Smooth muscle cell (in vitro differentiated cells): ENCODE measurements at regions not wholly inside any gene's neighbourhood (a gene's known extent, or its start where the extent isn't known, plus 50 kb on each side); places are given as distances from the start of the nearest gene placed in this dataset.
A peak's percentile ranks its signal among the peaks of the same experiment; 100 is the strongest.

Experiments used
- DNase-seq: peaks from one replicate; lab custom pipeline; 2025; ENCODE audit not compliant: unreplicated experiment; lab: John Stamatoyannopoulos, UW
- H2AFZ ChIP-seq: fragments of 200-600 bp; sonication (generic); 2 replicates; pipeline ENCODE4 v1.6.0; 2016; ENCODE audit warnings: antibody characterized with exemption, low read depth, mild to moderate bottlenecking
- H3F3A ChIP-seq: fragments of 200-600 bp; sonication (generic); 2 replicates; pipeline ENCODE4 v1.6.0; 2017; ENCODE audit warnings: antibody characterized with exemption, low read depth
- H3K27ac ChIP-seq: fragments of 200-600 bp; sonication (generic); 2 replicates; pipeline ENCODE4 v1.5.1; 2016; ENCODE audit warnings: low read depth, mild to moderate bottlenecking
- H3K27me3 ChIP-seq: fragments of 200-600 bp; sonication (generic); 2 replicates; pipeline ENCODE4 v1.6.1; 2016; ENCODE audit warnings: low read depth, mild to moderate bottlenecking
- H3K36me3 ChIP-seq: fragments of 200-600 bp; sonication (generic); 2 replicates; pipeline ENCODE4 v1.5.1; 2016; ENCODE audit warnings: low read depth
- H3K4me1 ChIP-seq: fragments of 200-600 bp; sonication (generic); 2 replicates; pipeline ENCODE4 v1.5.1; 2016; ENCODE audit warnings: low read depth
- H3K4me2 ChIP-seq: fragments of 200-600 bp; sonication (generic); 2 replicates; pipeline ENCODE4 v1.6.0; 2016; ENCODE audit warnings: mild to moderate bottlenecking
- H3K4me3 ChIP-seq: fragments of 200-600 bp; sonication (generic); 2 replicates; pipeline ENCODE4 v1.5.1; 2016; ENCODE audit warnings: mild to moderate bottlenecking
- H3K79me2 ChIP-seq: fragments of 200-600 bp; sonication (generic); 2 replicates; pipeline ENCODE4 v1.6.0; 2016; ENCODE audit warnings: low read depth, mild to moderate bottlenecking
- H3K9ac ChIP-seq: fragments of 200-600 bp; sonication (generic); 2 replicates; pipeline ENCODE4 v1.6.0; 2016; ENCODE audit warnings: low read depth
- H3K9me3 ChIP-seq: fragments of 200-600 bp; sonication (generic); replicated peaks from 2 replicates; pipeline ENCODE4 v1.5.1; 2016; ENCODE audit warnings: low read depth
- H4K20me1 ChIP-seq: fragments of 200-600 bp; sonication (generic); 2 replicates; pipeline ENCODE4 v1.6.0; 2016; ENCODE audit warnings: low read depth
- CTCF ChIP-seq: fragments of 200-600 bp; sonication (generic); IDR thresholded peaks from 2 replicates; pipeline ENCODE4 v1.5.1; 2017; ENCODE audit warnings: borderline replicate concordance, mild to moderate bottlenecking, antibody characterized with exemption; ENCODE audit not compliant: insufficient read depth, poor library complexity, severe bottlenecking
- whole genome bisulfite sequencing: methylation state at CpG from one replicate; pipeline ENCODE4 v1.1.7; 2016; ENCODE audit warnings: low lambda C conversion rate; 5-methylcytosine and 5-hydroxymethylcytosine counted together

GRCh38 chr4:52312722-52313121 lies 261.6 kb downstream of the SPATA18 start:
- H3F3A ChIP-seq, result no peaks in the 10 kb centered on the region
- 54% methylated on average over 2 of the region's 2 CpGs for WGBS
- no peak overlapping the region for H3K9ac ChIP-seq
- H3K27ac ChIP-seq, result peak overlapping the region; percentile 37
- H2AFZ ChIP-seq, result no peak overlapping the region
- no peak for DNase-seq
- no peak for TF ChIP-seq CTCF
- H3K4me2 ChIP-seq, result no peak overlapping the region
- no peaks in the 10 kb centered on the region for H3K4me1 ChIP-seq
- no peaks in the 10 kb centered on the region for H3K27me3 ChIP-seq
- no peaks in the 10 kb centered on the region for H4K20me1 ChIP-seq
- no peaks in the 10 kb centered on the region for H3K36me3 ChIP-seq
- H3K4me3 ChIP-seq, result no peak overlapping the region
- no peaks in the 10 kb centered on the region for H3K79me2 ChIP-seq
- H3K9me3 ChIP-seq, result no peaks in the 10 kb centered on the region

- Histone ChIP-seq H3K27ac (peak overlapping the region; percentile 68), H4K20me1 (no peaks in the 10 kb centered on the region), H3F3A (no peaks in the 10 kb centered on the region), H3K4me2 (no peak overlapping the region), H3K4me1 (no peaks in the 10 kb centered on the region), H3K4me3 (no peak overlapping the region), H3K9ac (peak overlapping the region; percentile 28), H2AFZ (no peak overlapping the region), H3K79me2 (no peaks in the 10 kb centered on the region), H3K27me3 (no peaks in the 10 kb centered on the region), H3K36me3 (no peaks in the 10 kb centered on the region), H3K9me3 (no peaks in the 10 kb centered on the region)
- no peak for DNase-seq
- WGBS, result 41% methylated on average over 3 of the region's 3 CpGs
- no peak for TF ChIP-seq CTCF
These were observed 266.3 kb downstream of the SPATA18 start for GRCh38 chr4:52317361-52317879.

GRCh38 chr4:52317981-52318380 lies 266.9 kb downstream of the SPATA18 start:
- Histone ChIP-seq H3K27ac (peak overlapping the region; percentile 68), H3K79me2 (no peaks in the 10 kb centered on the region), H3K9me3 (no peaks in the 10 kb centered on the region), H3K4me2 (no peak overlapping the region), H2AFZ (no peak overlapping the region), H3K4me1 (no peaks in the 10 kb centered on the region), H3F3A (no peaks in the 10 kb centered on the region), H3K27me3 (no peaks in the 10 kb centered on the region), H4K20me1 (no peaks in the 10 kb centered on the region), H3K36me3 (no peaks in the 10 kb centered on the region), H3K9ac (peak overlapping the region; percentile 28), H3K4me3 (no peak overlapping the region)
- no peak for TF ChIP-seq CTCF
- no peak for DNase-seq

GRCh38 chr4:52329894-52330293 lies 278.8 kb downstream of the SPATA18 start:
- H3K9ac ChIP-seq, result no peak overlapping the region
- no peak overlapping the region for H2AFZ ChIP-seq
- H4K20me1 ChIP-seq, result no peaks in the 10 kb centered on the region
- no peak overlapping the region for H3K4me2 ChIP-seq
- no peaks in the 10 kb centered on the region for H3K27me3 ChIP-seq
- no peaks in the 10 kb centered on the region for H3F3A ChIP-seq
- no peak for TF ChIP-seq CTCF
- peaks cover 8% of the 10 kb centered on the region for H3K9me3 ChIP-seq
- H3K4me3 ChIP-seq, result no peak overlapping the region
- H3K36me3 ChIP-seq, result no peaks in the 10 kb centered on the region
- H3K79me2 ChIP-seq, result no peaks in the 10 kb centered on the region
- DNase-seq, result no peak
- H3K4me1 ChIP-seq, result no peaks in the 10 kb centered on the region
- H3K27ac ChIP-seq, result no peak overlapping the region
